ENCODE measurements at regions not wholly inside any gene's neighbourhood (a gene's known extent, or its start where the extent isn't known, plus 50 kb on each side); places are given as distances from the start of the nearest gene placed in this dataset.

DNA sequence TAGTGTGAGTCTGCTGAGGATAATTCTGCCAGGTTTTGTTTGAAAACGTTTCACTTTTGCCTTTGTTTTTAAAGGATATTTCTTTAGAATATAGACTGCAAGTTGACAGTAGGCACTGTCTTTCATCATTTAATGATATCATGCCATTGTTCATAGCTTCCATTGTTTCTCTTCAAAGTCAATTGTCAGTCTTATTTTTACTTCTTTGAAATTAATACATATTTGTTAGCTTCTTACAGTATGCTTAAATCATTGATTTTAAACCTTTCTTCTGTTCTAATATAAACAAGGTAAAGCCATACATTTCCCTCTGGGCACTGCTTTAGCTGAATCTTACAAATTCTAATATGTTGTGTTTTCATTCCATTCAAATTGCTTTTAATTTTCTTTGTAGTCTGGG, 62.3 kb upstream of the PARVA start:
- no peak for DNase-seq (ENCODE audit: low read depth)

DNA sequence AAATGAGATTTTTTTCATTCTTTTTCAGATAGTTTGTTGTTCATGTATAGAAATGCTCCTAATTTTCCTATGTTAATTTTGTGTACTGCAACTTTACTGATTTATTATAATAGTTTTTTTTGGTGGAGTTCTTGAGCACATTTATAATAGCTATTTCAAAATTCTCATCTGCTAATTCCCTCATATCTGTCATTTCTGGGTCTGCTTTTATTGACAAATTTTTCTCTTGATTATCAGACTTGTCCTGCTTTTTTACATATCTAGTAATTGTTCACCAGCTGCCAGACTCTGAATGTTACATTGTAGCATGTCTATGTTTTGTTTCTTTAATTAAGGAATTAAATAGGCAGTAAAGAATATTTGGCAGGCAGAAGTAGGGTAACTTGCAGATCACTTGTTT, 60.9 kb upstream of the PARVA start:
- DNase-seq (ENCODE audit: low read depth): no peak

DNA sequence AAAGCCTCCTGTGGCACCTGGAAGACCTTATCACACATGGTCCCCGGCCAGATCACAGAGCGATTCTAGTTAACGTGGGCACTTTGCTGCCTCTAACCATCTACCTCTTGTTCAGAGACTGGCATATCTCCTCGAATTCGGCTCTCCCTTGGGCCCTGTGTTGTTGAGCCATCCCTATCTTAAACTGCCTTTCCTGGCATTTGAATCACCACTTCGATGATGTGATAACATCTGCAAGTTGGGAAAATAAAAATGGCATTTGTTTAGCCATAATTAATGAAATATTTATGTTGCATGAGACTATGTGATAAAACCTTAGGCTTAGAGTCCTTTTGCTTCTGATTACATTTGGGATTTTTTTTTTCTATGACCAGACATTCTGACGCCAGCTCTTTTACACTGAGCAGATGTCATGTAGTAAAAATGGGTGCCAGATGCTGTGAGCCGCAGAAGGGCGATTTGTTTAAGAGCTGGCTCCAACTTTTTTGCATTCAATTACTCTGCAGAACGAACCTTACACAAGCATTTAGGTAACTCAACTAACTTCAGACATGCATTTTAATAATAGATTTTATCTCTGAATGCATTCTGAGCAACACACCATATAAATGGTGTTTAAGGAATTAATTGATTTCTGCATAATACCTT, 58.5 kb upstream of the PARVA start:
- DNase-seq (ENCODE audit: low read depth): peak; percentile 66

DNA sequence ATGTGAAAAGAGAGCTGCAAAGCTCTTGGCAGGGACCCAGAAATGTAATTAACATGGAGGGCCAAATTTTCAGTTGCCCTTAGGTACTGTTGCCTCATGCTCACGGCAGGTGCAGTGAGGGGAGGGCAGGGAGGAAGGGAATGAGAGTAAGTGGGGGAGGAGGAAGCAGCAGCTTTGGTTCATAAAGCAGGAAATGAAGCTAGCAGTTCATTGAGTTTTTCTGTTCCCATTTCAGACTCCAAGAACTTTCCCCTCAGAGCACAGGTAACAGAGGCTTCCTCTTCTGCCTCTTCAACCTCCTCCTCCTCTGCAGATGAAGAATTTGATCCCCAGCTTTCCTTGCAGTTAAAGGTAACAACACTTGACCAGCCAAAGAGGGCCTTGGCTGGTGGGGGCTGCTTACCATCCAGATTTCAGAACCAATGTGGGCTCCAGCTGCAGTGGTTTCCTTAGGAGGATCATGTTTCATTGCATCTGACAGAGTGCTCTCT, 57.9 kb upstream of the PARVA start:
- DNase-seq (ENCODE audit: low read depth): no peak

DNA sequence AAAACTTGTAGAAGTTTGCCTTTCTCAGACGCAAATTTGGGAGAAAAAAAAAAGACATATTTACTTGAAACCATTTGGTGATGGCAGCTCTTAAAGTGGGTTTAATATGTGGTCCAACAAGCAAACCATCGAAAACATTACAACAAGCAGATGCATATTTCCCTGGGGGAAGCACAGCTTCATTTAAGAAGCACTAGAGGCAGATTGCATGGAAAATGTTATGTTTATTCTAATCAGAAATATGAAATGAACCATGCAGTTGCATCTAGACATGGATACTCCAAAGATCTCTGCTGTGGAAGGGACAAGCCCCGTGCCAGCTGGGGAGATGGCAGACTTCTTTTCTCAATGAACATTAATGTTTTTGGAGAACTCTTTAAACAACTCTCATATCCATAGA, 57.4 kb upstream of the PARVA start:
- no peak for DNase-seq (ENCODE audit: low read depth)

DNA sequence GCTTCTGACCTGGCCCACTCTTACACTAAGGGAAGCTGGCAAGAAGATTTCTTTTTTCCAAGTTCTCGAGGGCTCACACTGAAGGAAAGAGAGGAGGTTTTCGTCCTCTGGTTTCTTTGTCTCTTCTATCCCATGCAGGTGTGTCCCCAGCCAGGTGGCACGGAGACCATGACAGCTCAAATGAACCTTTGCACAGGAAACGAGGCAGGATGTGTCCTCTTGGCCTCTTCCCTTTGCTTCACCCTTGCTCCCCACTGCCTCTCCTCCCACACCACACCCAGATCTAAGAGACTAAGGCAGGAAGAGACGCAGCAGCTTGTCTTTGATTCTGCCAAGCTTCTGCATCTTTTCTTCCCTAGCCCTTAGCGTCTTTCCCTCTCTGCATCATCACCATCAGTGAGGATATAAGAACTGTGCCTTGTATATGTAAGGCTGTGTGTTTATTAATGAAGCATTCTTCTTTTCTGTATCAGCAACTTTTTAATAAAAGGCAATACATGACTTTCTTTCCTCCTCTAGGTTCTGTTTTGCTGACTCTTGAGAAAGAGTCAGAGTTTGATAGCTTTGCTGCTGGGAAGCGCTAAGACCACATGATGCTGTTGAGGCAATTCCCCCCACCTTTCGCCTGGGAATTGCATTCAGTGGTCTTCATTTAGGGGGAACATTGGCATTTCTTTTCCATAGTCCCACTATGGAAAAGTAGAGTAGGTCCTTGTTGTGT, 56.0 kb upstream of the PARVA start:
- no peak for DNase-seq (ENCODE audit: low read depth)

DNA sequence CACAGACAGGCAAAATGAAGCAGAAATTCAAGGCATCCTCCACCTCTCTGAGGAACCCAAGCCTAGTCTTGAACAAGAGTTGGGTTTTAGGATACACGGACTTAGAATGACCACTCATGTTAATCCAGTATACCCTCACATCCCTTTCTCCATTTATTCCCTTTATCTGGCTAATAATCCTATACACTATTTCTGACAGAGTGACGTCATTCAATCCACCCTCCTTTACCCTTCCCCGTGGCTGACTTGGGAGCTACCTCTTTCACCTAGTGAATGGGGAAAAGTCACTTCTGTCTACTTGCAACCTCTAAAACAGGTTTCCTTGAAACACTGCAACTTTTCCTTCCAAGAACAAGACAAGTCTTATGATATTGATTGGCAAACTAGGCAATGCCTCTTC, 52.8 kb upstream of the PARVA start:
- no peak for DNase-seq (ENCODE audit: low read depth)

Measured in amniotic epithelial cell (primary cell).